GM12878 (cell line): ENCODE measurements at regions not wholly inside any gene's neighbourhood (a gene's known extent, or its start where the extent isn't known, plus 50 kb on each side); places are given as distances from the start of the nearest gene placed in this dataset.

Experiments used
- CHD2 ChIP-seq: IDR thresholded peaks from 2 replicates; pipeline ENCODE4 v1.6.1; 2011; ENCODE audit warnings: low read depth, low read length, improper control_type of control experiment, borderline replicate concordance
- CREB1 ChIP-seq: IDR thresholded peaks from 2 replicates; pipeline ENCODE4 v1.6.1; 2012; ENCODE audit warnings: low read depth, mild to moderate bottlenecking, inconsistent platforms
- CREM ChIP-seq: IDR thresholded peaks from 2 replicates; pipeline ENCODE4 v1.6.1; 2014; ENCODE audit warnings: antibody characterized with exemption, low read depth
- EZH2 ChIP-seq: IDR thresholded peaks from 2 replicates; pipeline ENCODE4 v1.6.1; 2012; ENCODE audit warnings: low read depth, mild to moderate bottlenecking, control low read depth, inconsistent platforms, low read length, borderline replicate concordance; ENCODE audit not compliant: control insufficient read depth
- HDAC2 ChIP-seq: fragments of 200-600 bp; sonication (generic); IDR thresholded peaks from 2 replicates; pipeline ENCODE4 v1.6.1; 2017
- NFYB ChIP-seq: IDR thresholded peaks from 2 replicates; pipeline ENCODE4 v1.6.1; 2011; ENCODE audit warnings: low read depth, mild to moderate bottlenecking, low read length, improper control_type of control experiment, moderate library complexity; ENCODE audit not compliant: insufficient read depth
- POLR2A ChIP-seq: IDR thresholded peaks from 2 replicates; pipeline ENCODE4 v1.6.1; 2011; ENCODE audit warnings: low read depth, mild to moderate bottlenecking, low read length
- POU2F2 ChIP-seq: IDR thresholded peaks from 3 replicates; pipeline ENCODE4 v1.6.1; 2011; ENCODE audit warnings: low read depth, mild to moderate bottlenecking, low read length, borderline replicate concordance
- RFX5 ChIP-seq: IDR thresholded peaks from 2 replicates; pipeline ENCODE4 v1.6.1; 2011; ENCODE audit warnings: low read depth, low read length, improper control_type of control experiment
- SMC3 ChIP-seq: IDR thresholded peaks from 2 replicates; pipeline ENCODE4 v1.6.1; 2011; ENCODE audit warnings: low read length, improper control_type of control experiment, borderline replicate concordance
- ZNF24 ChIP-seq: fragments of 450-650 bp; IDR thresholded peaks from 2 replicates; pipeline ENCODE4 v1.6.1; 2017; ENCODE audit warnings: antibody characterized with exemption, mild to moderate bottlenecking
- TF ChIP-seq, protein P1 (sequence below), 3 experiments: IDR thresholded peaks in 2 of 3; conservative IDR thresholded peaks in 1 of 3; 2 replicates each; pipeline ENCODE4 v1.5.1; 2011; ENCODE audit warnings: low read depth in 3 of 3, low read length in 3 of 3, mild to moderate bottlenecking in 3 of 3, control low read depth in 2 of 3, moderate library complexity in 2 of 3, inconsistent platforms in 1 of 3, mixed read lengths in 1 of 3; ENCODE audit not compliant: control insufficient read depth in 2 of 3, insufficient read depth in 1 of 3; ENCODE audit errors: extremely low read depth in 1 of 3
- TF ChIP-seq, protein P2 (sequence below): fragments of 450-650 bp; formaldehyde crosslinking; IDR thresholded peaks from 2 replicates; pipeline ENCODE4 v1.4.0; 2020; ENCODE audit warnings: mild to moderate bottlenecking, moderate library complexity

DNA sequence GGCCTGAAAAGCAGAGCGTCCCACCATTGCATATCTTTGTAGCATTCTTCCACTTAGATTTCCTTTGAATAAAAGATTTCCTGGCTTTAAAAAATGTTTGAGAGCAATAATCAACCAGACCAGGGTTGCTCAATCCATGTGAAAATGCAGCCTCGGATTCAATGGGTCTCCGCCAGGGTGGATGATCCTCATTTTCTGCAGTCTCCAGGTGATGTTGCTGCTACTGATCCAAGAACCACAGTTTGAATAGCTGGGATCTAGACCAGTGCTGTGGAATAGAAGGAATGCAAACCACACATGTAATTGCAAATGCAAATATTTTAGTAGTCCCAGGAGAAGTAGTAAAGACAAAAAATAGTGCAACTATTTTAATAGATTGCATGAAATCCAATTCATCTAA lies 317.6 kb downstream of the IRX1 start:
- no peak for TF ChIP-seq POLR2A
- no peak for TF ChIP-seq CHD2
- TF ChIP-seq, protein P1, sequence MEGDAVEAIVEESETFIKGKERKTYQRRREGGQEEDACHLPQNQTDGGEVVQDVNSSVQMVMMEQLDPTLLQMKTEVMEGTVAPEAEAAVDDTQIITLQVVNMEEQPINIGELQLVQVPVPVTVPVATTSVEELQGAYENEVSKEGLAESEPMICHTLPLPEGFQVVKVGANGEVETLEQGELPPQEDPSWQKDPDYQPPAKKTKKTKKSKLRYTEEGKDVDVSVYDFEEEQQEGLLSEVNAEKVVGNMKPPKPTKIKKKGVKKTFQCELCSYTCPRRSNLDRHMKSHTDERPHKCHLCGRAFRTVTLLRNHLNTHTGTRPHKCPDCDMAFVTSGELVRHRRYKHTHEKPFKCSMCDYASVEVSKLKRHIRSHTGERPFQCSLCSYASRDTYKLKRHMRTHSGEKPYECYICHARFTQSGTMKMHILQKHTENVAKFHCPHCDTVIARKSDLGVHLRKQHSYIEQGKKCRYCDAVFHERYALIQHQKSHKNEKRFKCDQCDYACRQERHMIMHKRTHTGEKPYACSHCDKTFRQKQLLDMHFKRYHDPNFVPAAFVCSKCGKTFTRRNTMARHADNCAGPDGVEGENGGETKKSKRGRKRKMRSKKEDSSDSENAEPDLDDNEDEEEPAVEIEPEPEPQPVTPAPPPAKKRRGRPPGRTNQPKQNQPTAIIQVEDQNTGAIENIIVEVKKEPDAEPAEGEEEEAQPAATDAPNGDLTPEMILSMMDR (IDR thresholded peaks at IDR 0.05 in 2 of 3, conservative IDR thresholded peaks at IDR 0.05 in 1 of 3; ENCODE audit: control insufficient read depth in 2 of 3, extremely low read depth in 1 of 3, insufficient read depth in 1 of 3, low read depth in 3 of 3, low read length in 3 of 3) = no peak
- no peak for TF ChIP-seq CREB1
- no peak for TF ChIP-seq HDAC2
- no peak for TF ChIP-seq SMC3
- TF ChIP-seq POU2F2 = no peak
- no peak for TF ChIP-seq ZNF24
- no peak for TF ChIP-seq RFX5
- no peak for TF ChIP-seq NFYB
- no peak for TF ChIP-seq CREM
- TF ChIP-seq EZH2 = no peak
- TF ChIP-seq, protein P2, sequence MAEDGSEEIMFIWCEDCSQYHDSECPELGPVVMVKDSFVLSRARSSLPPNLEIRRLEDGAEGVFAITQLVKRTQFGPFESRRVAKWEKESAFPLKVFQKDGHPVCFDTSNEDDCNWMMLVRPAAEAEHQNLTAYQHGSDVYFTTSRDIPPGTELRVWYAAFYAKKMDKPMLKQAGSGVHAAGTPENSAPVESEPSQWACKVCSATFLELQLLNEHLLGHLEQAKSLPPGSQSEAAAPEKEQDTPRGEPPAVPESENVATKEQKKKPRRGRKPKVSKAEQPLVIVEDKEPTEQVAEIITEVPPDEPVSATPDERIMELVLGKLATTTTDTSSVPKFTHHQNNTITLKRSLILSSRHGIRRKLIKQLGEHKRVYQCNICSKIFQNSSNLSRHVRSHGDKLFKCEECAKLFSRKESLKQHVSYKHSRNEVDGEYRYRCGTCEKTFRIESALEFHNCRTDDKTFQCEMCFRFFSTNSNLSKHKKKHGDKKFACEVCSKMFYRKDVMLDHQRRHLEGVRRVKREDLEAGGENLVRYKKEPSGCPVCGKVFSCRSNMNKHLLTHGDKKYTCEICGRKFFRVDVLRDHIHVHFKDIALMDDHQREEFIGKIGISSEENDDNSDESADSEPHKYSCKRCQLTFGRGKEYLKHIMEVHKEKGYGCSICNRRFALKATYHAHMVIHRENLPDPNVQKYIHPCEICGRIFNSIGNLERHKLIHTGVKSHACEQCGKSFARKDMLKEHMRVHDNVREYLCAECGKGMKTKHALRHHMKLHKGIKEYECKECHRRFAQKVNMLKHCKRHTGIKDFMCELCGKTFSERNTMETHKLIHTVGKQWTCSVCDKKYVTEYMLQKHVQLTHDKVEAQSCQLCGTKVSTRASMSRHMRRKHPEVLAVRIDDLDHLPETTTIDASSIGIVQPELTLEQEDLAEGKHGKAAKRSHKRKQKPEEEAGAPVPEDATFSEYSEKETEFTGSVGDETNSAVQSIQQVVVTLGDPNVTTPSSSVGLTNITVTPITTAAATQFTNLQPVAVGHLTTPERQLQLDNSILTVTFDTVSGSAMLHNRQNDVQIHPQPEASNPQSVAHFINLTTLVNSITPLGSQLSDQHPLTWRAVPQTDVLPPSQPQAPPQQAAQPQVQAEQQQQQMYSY = no peak
